Cardiac fibroblast (primary cell): ENCODE measurements at regions not wholly inside any gene's neighbourhood (a gene's known extent, or its start where the extent isn't known, plus 50 kb on each side); places are given as distances from the start of the nearest gene placed in this dataset.
A peak's percentile ranks its signal among the peaks of the same experiment; 100 is the strongest.

ENCODE experiments used
- DNase-seq, 2 donors: peaks; one replicate each; pipeline versions ENCODE4 v3.0.0 to v3.0.0-alpha.2; 2010; ENCODE audit warnings: low read depth in 2 of 2
- H3K4me3 ChIP-seq, 2 donors: replicated peaks in 1 of 2; 1 replicate in 1 of 2; 2 replicates in 1 of 2; pipeline ENCODE4 v1.5.1; 2011; ENCODE audit warnings: low read depth in 2 of 2, low read length in 2 of 2, mild to moderate bottlenecking in 2 of 2, moderate library complexity in 1 of 2
- CTCF ChIP-seq: IDR thresholded peaks from one replicate; pipeline ENCODE4 v1.5.1; 2011; ENCODE audit warnings: low read depth, mild to moderate bottlenecking, low read length, inconsistent platforms

- no peak overlapping the region for H3K4me3 ChIP-seq
- DNase-seq, result no peak
- TF ChIP-seq CTCF, result no peak
Observed at GRCh38 chr9:20144197-20144596, 355.4 kb upstream of the SLC24A2 start.

- TF ChIP-seq CTCF, result no peak
- no peak overlapping the region for H3K4me3 ChIP-seq
- no peak for DNase-seq
Observed at GRCh38 chr9:20139763-20140290, 351.0 kb upstream of the SLC24A2 start.

GRCh38 chr9:20138841-20139240 lies 350.0 kb upstream of the SLC24A2 start:
- TF ChIP-seq CTCF, result no peak
- no peak overlapping the region for H3K4me3 ChIP-seq
- DNase-seq, result no peak

GRCh38 chr9:20138116-20138515 lies 349.3 kb upstream of the SLC24A2 start:
- no peak for TF ChIP-seq CTCF
- DNase-seq, result peak in 1 of 2 donors; percentile 2
- no peak overlapping the region for H3K4me3 ChIP-seq

- DNase-seq, result no peak
- no peak for TF ChIP-seq CTCF
- no peak overlapping the region for H3K4me3 ChIP-seq
Observed at GRCh38 chr9:20137425-20137824, 348.6 kb upstream of the SLC24A2 start.

- no peak for DNase-seq
- H3K4me3 ChIP-seq, result no peak overlapping the region
- no peak for TF ChIP-seq CTCF
Observed at GRCh38 chr9:20135119-20135697, 346.4 kb upstream of the SLC24A2 start.

GRCh38 chr9:20125727-20126126 lies 336.9 kb upstream of the SLC24A2 start:
- no peak for TF ChIP-seq CTCF
- no peak overlapping the region for H3K4me3 ChIP-seq
- no peak for DNase-seq
